CD4-positive, alpha-beta memory T cell (primary cell): ENCODE measurements at regions not wholly inside any gene's neighbourhood (a gene's known extent, or its start where the extent isn't known, plus 50 kb on each side); places are given as distances from the start of the nearest gene placed in this dataset.

Experiments used
- CTCF ChIA-PET: fragments of 350-600 bp; sonication (Branson Sonifier 250); formaldehyde crosslinking; loops from one replicate; lab custom pipeline; 2021; ENCODE audit warnings: inconsistent platforms; ENCODE audit not compliant: partially characterized antibody; lab: Charles Lee
- POLR2A ChIA-PET: fragments of 350-600 bp; sonication (Branson Sonifier 250); formaldehyde crosslinking; loops from one replicate; lab custom pipeline; 2021; ENCODE audit not compliant: partially characterized antibody; lab: Charles Lee
- DNase-seq, 5 donors: peaks; one replicate each; pipeline versions ENCODE4 v3.0.0 to v3.0.0-alpha.2; 2020 to 2022; ENCODE audit warnings: mixed read lengths in 1 of 5
- H3K27ac ChIP-seq: one replicate; pipeline ENCODE4 v1.7.0; 2013; ENCODE audit warnings: low read depth, low read length
- H3K27me3 ChIP-seq: 2 replicates; pipeline ENCODE4 v1.7.0; 2013; ENCODE audit warnings: mild to moderate bottlenecking, low read length, moderate library complexity; ENCODE audit not compliant: insufficient read depth
- H3K36me3 ChIP-seq: 2 replicates; pipeline ENCODE4 v1.7.0; 2013; ENCODE audit warnings: mild to moderate bottlenecking, low read length, moderate library complexity; ENCODE audit not compliant: insufficient read depth
- H3K4me1 ChIP-seq: 2 replicates; pipeline ENCODE4 v1.7.0; 2013; ENCODE audit warnings: mild to moderate bottlenecking, low read length, moderate library complexity; ENCODE audit not compliant: insufficient read depth
- H3K4me3 ChIP-seq, 2 donors: one replicate each; pipeline ENCODE4 v1.7.0; 2013; ENCODE audit warnings: low read length in 2 of 2, mild to moderate bottlenecking in 1 of 2
- H3K9me3 ChIP-seq, 2 donors: one replicate each; pipeline ENCODE4 v1.7.0; 2013; ENCODE audit warnings: low read length in 2 of 2, control low read depth in 1 of 2; ENCODE audit not compliant: control insufficient read depth in 1 of 2
- H3K27ac Mint-ChIP-seq, 7 donors: one replicate each; pipeline ENCODE4 v1.8.0; 2020 to 2021; ENCODE audit warnings: mixed read lengths in 7 of 7, mild to moderate bottlenecking in 6 of 7, inconsistent platforms in 3 of 7, moderate library complexity in 3 of 7
- H3K27me3 Mint-ChIP-seq, 2 donors: one replicate each; pipeline ENCODE4 v1.8.0; 2020 to 2021; ENCODE audit warnings: mixed read lengths in 2 of 2
- H3K36me3 Mint-ChIP-seq, 2 donors: one replicate each; pipeline ENCODE4 v1.8.0; 2020 to 2021; ENCODE audit warnings: mixed read lengths in 2 of 2, inconsistent platforms in 1 of 2, mild to moderate bottlenecking in 1 of 2
- H3K4me1 Mint-ChIP-seq, 4 donors: one replicate each; pipeline ENCODE4 v1.8.0; 2020 to 2021; ENCODE audit warnings: mixed read lengths in 4 of 4, mild to moderate bottlenecking in 1 of 4
- H3K4me3 Mint-ChIP-seq, 8 donors: one replicate each; pipeline ENCODE4 v1.8.0; 2020 to 2021; ENCODE audit warnings: mixed read lengths in 8 of 8, mild to moderate bottlenecking in 7 of 8, moderate library complexity in 6 of 8, inconsistent platforms in 3 of 8
- H3K9me3 Mint-ChIP-seq, 8 donors: one replicate each; pipeline ENCODE4 v1.8.0; 2020 to 2021; ENCODE audit warnings: mixed read lengths in 8 of 8, mild to moderate bottlenecking in 5 of 8, inconsistent platforms in 3 of 8, moderate library complexity in 1 of 8
- intact Hi-C: fragments of 100-400 bp; cut with micrococcal nuclease; formaldehyde crosslinking; loops from one replicate; pipeline ENCODE4 v1.15.1; 2023

DNA sequence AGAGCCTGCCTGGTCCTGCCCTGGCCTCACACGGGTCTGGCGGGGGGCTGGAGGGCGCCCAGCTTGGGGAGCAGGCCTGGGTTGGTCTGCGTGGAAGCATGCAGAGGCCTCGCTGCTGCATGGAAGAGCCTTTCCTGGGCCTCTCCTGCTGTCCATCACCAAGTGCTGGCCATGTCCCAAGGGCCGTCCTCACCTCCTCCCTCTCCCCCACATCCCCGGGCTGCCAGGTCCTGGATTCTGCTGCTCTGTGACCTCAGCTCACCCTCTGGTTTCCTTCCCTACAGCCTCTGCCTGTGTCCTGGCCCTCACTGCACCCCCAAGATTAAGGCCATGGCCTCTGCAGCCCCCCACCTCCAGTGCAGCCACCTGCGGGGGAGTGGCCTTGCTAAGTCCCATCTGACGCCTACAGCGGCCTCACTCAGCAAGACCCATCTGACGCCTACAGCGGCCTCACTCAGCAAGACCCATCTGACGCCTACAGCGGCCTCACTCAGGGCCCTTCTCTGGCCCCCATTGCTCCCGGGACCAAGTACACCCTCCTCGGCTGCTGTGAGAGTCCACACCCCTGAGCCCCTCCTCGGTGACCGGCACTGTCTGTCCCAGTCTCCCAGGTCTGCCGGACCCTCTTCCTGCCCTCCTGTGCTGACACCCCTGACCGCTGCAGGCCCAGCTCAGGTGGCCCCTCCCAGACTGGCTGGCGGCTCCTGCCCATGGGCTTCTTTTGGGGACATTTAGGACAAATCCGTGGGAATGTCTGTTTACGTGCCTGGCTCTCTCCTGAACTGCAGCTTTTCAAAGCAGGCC lies 119.5 kb upstream of the B3GAT1 start:
- CTCF ChIA-PET, result no interaction called here

DNA sequence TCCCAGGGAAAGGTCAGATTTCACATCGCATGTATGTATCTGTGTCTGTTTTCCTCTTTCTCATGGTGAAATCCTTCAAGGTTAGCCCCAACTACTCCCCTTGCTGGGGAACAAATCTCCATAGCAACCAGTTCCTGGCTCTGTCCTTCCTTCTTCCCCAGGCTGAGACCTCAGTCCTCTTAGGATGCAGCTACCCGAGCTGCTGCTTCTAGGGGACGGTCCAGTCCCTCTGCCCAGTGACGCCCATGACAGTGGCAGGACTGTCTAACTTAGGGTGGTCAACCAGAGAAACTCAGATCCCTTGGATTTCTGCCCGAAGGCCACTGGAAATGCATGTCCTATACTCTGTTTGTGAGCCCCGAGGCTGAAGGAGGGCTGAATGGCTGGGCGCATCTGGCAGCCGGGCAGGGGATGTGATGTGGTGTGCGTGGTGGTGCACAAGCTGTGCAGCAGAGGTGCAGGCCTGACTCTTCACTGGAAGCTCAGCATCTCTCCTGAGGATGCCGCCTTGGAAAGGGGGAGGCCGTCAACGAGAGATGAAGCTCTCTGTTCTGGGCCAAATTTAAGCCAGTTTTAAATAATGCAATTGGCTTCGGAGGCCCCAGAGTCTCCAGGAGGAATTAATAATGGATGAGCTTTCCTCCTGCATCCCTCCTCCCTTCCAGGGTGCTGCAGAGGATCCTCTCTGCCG lies 118.7 kb upstream of the B3GAT1 start:
- Mint-ChIP-seq H3K27ac (no peak overlapping the region), H3K36me3 (no peaks in the 10 kb centered on the region), H3K9me3 (no peaks in the 10 kb centered on the region), H3K27me3 (peaks cover under 1 to 19% of the 10 kb centered on the region in 2 donors), H3K4me3 (no peak overlapping the region), H3K4me1 (peaks cover 0 to 1% (median 0%) of the 10 kb centered on the region in 4 donors)
- intact Hi-C loops, result no loop called here
- ChIA-PET CTCF (no interaction called here), POLR2A (no interaction called here)
- Histone ChIP-seq H3K9me3 (no peaks in the 10 kb centered on the region), H3K4me3 (no peak overlapping the region), H3K36me3 (no peaks in the 10 kb centered on the region), H3K27ac (no peak overlapping the region), H3K4me1 (no peaks in the 10 kb centered on the region), H3K27me3 (peaks cover 4% of the 10 kb centered on the region)
- DNase-seq, result no peak

More for the DNA sequence above, 119.5 kb upstream of the B3GAT1 start:
- H3K4me1 Mint-ChIP-seq, result peaks cover 0 to 1% (median 0%) of the 10 kb centered on the region in 4 donors
- Histone ChIP-seq H3K4me1 (no peaks in the 10 kb centered on the region), H3K4me3 (no peak overlapping the region), H3K36me3 (no peaks in the 10 kb centered on the region), H3K9me3 (no peaks in the 10 kb centered on the region), H3K27me3 (peaks cover 4% of the 10 kb centered on the region), H3K27ac (no peak overlapping the region)
- no peak for DNase-seq
- no peaks in the 10 kb centered on the region for H3K36me3 Mint-ChIP-seq
- intact Hi-C loops, result no loop called here
- H3K27ac Mint-ChIP-seq, result no peak overlapping the region
- peaks cover 5 to 19% of the 10 kb centered on the region in 2 donors for H3K27me3 Mint-ChIP-seq
- no peak overlapping the region for H3K4me3 Mint-ChIP-seq
- POLR2A ChIA-PET, result no interaction called here
- no peaks in the 10 kb centered on the region for H3K9me3 Mint-ChIP-seq

DNA sequence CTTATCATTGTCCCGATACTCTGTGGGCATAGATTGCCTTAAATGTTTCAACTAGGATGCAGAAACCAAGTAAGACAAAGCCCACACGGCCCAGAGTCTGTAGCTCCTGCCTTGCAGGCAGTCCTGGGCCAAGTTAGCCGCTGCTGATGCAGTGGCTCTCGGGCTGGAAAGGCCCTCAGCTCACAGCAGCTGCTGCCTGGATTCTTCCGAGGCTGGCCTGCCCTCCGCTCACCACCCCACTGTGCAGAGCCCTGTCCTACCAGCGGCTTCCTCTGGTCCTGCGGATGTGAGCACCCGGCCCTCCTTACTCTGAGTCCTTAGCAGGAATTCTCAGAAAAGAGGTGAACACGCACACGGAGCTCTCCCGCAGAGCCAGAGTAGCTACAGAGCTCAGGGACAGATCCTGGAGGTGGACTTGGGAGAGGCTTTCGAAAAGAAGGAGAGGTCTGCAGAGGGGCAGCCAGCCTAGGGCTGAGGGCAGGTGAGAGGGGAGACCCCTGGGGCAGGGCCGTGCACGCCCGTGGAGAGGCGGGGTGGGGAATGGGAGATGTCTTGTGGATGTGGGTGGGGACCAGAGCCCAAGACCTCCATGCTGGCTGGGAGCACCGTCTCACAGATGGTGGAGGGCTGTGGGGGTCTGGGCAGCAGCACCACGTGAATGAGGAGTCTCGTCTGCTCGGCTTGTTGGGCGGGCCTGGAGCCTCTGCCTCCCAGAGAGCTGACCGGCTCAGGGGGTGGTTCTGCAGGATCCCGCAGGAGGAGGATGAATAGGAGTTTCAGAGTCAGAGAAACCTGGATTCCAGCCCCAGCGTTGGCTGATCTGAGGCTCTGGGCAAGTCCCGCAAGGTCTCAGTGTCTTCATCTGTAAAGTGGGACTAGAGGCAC lies 117.4 kb upstream of the B3GAT1 start:
- CTCF ChIA-PET, result no interaction called here
- Mint-ChIP-seq H3K36me3 (no peaks in the 10 kb centered on the region), H3K9me3 (no peaks in the 10 kb centered on the region), H3K27me3 (peaks cover 0 to 15% of the 10 kb centered on the region in 2 donors), H3K27ac (no peak overlapping the region), H3K4me3 (no peak overlapping the region), H3K4me1 (peaks cover 0 to 1% (median 0%) of the 10 kb centered on the region in 4 donors)
- H3K27me3 ChIP-seq, result no peaks in the 10 kb centered on the region
- no peaks in the 10 kb centered on the region for H3K4me1 ChIP-seq
- H3K4me3 ChIP-seq, result no peak overlapping the region
- H3K36me3 ChIP-seq, result no peaks in the 10 kb centered on the region
- no peak for DNase-seq
- no peaks in the 10 kb centered on the region for H3K9me3 ChIP-seq
- POLR2A ChIA-PET, result no interaction called here
- H3K27ac ChIP-seq, result no peak overlapping the region
- intact Hi-C loops, result no loop called here

DNA sequence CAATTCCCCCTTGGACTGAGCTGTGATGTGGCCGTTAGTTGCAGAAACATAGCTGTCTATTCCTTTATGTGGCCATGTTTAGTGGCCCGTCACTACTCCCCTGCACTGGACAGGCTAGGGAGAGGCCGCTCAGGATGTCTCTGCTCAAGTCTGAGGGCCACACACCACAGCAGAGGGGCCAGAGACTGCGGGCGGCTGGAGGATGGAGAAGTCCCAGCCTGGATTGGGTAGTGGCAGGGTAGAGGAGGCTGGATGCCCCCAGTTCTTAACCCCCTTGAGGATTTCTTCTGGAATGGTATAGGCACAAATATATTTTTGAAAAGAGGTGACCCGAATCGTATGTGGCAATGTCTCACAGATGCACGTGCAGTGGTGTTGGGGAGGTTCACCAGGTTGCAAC lies 116.4 kb upstream of the B3GAT1 start:
- no peak for DNase-seq

DNA sequence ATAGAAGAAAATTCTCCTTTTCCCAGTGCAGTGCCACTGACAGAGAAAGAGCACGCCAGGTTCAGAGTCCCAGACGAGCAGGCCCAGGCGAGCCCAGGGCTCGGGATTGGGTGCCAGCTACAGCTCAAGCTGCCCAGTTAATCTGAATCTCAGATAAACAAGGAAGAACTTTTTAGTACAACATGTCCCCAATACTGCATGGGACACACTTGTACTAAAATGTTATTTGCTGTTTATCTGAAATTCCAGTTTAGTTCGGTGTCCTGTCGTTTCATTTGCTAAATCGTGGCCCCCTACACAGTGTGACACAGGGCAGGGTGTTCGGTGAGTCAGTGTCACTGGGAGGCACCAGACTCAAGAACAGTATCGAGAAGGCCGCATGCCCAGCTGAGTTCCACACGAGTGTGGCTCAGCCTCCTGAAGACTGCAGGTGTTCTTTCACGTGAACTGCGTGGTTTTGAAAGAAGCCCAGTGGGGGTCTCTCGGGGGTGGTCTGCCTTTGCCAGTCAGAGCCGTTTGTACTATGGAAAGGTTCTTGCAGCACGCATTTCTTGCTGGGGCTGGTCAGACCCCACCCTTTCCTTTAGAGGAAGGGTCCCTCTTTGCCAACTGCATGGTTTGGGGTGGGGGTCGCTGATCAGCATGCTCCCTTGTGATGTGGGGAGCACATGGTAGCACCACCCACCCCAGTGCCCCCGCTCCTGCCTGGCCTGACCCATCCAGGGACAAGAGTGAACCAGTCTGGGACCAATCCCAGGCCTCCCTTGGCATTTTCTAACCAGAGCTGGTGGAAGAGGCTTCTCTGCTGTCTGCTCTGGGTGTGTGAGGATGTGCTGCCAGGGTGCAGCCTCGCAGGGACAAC lies 115.6 kb upstream of the B3GAT1 start:
- no peaks in the 10 kb centered on the region for H3K27me3 ChIP-seq
- CTCF ChIA-PET, result no interaction called here
- Mint-ChIP-seq H3K36me3 (no peaks in the 10 kb centered on the region), H3K27me3 (peaks cover 0 to 5% of the 10 kb centered on the region in 2 donors), H3K27ac (no peak overlapping the region), H3K4me3 (no peak overlapping the region), H3K9me3 (no peaks in the 10 kb centered on the region), H3K4me1 (no peaks in the 10 kb centered on the region)
- no peaks in the 10 kb centered on the region for H3K9me3 ChIP-seq
- H3K36me3 ChIP-seq, result no peaks in the 10 kb centered on the region
- intact Hi-C loops, result no loop called here
- DNase-seq, result no peak
- H3K27ac ChIP-seq, result no peak overlapping the region
- POLR2A ChIA-PET, result no interaction called here
- H3K4me1 ChIP-seq, result no peaks in the 10 kb centered on the region
- no peak overlapping the region for H3K4me3 ChIP-seq

More for the DNA sequence above, 116.4 kb upstream of the B3GAT1 start:
- CTCF ChIA-PET, result no interaction called here
- no peak overlapping the region for H3K4me3 ChIP-seq
- no peak overlapping the region for H3K27ac ChIP-seq
- POLR2A ChIA-PET, result no interaction called here
- no peaks in the 10 kb centered on the region for H3K27me3 ChIP-seq
- Mint-ChIP-seq H3K4me1 (no peaks in the 10 kb centered on the region), H3K36me3 (no peaks in the 10 kb centered on the region), H3K4me3 (no peak overlapping the region), H3K27ac (no peak overlapping the region), H3K9me3 (no peaks in the 10 kb centered on the region), H3K27me3 (peaks cover 0 to 7% of the 10 kb centered on the region in 2 donors)
- H3K36me3 ChIP-seq, result no peaks in the 10 kb centered on the region
- no peaks in the 10 kb centered on the region for H3K4me1 ChIP-seq
- intact Hi-C loops, result no loop called here
- H3K9me3 ChIP-seq, result no peaks in the 10 kb centered on the region

DNA sequence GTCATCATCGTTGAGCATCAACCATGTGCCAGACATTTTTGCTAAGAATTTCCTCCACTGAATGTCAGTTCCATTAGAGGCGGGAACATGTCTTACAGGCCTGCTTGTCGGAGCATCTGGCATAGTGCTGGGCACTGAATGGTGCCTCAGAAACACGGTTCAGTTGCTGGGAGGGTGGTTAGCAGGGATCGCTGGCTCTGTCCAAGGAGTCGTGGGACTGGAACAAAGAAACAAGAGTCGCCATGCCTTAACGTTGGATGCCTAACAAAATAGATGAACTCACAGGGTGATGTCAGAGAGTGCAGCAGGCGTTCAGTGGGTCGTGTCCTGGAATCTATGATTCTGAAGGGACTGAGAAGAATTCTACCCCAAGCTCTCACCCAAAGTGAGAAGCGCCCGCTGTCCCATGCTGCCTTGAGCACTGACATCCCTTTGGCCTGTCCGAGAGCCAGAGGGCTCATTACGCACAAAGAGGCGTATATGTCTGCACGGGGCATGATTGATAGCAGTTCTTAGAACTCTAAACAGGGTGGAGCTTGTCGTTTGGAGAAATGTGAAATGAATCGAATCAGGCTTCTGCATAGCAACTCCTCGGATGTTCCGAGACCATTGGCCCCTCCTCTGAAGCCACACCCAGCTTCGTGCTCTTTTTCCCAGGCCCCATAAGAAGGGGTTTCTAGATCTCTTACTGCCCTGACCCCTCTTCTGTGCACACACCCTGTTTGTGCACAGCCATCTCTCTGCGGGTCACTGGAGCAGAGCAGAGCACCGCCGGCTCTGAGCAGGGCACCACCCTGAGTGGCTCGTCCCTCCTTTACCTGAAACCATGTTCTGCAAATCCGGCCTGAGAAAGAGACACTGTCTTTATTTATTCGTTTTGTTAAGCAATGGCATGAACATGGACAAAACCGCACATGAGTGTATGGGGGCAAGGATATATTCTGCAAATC lies 113.1 kb upstream of the B3GAT1 start:
- Histone ChIP-seq H3K4me3 (no peak overlapping the region), H3K27ac (no peak overlapping the region), H3K27me3 (no peaks in the 10 kb centered on the region), H3K36me3 (no peaks in the 10 kb centered on the region), H3K9me3 (no peaks in the 10 kb centered on the region), H3K4me1 (no peaks in the 10 kb centered on the region)
- intact Hi-C loops, result no loop called here
- Mint-ChIP-seq H3K4me1 (no peaks in the 10 kb centered on the region), H3K27ac (no peak overlapping the region), H3K27me3 (peaks cover 4% of the 10 kb centered on the region in 2 donors), H3K9me3 (no peaks in the 10 kb centered on the region), H3K4me3 (no peak overlapping the region), H3K36me3 (no peaks in the 10 kb centered on the region)
- DNase-seq, result no peak
- CTCF ChIA-PET, result no interaction called here
- POLR2A ChIA-PET, result no interaction called here
